ENCODE measurements at regions not wholly inside any gene's neighbourhood (a gene's known extent, or its start where the extent isn't known, plus 50 kb on each side); places are given as distances from the start of the nearest gene placed in this dataset.

DNA sequence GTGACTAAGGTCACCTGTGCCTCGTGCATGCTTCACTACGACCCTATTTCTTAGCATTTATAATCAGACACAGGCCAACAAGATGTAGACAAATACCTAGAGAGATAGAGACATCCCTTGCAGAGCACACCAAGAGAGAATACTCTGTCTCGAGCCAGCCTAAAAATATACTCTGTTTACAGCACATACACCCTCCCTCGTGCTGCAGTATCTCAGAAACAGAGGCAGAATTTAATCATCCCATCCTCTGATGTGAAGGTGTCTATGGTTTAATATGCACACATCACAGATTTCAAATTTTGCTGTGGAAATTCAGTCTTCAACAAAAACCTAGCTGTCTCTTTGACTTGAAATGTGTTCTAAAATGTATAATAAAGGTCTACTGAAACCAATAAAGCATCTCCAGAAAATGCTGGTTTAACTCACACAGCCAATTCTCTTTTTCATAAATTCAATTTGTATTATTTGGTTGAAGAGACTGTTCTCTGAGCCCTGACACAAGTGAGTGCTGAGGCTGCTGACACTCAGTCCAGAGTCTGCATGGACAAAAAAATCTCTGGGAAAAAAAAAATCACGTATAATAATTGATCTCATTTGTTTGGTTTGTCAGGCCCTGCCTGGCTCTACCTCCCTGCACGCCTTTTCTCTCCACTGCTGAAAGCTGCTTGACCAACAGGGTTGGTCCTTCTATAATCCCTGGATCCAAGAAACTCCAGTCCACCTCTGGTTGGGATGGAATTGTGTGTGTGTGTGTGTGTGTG is 142.0 kb upstream of the FSHR start:
- TF ChIP-seq, protein P1, sequence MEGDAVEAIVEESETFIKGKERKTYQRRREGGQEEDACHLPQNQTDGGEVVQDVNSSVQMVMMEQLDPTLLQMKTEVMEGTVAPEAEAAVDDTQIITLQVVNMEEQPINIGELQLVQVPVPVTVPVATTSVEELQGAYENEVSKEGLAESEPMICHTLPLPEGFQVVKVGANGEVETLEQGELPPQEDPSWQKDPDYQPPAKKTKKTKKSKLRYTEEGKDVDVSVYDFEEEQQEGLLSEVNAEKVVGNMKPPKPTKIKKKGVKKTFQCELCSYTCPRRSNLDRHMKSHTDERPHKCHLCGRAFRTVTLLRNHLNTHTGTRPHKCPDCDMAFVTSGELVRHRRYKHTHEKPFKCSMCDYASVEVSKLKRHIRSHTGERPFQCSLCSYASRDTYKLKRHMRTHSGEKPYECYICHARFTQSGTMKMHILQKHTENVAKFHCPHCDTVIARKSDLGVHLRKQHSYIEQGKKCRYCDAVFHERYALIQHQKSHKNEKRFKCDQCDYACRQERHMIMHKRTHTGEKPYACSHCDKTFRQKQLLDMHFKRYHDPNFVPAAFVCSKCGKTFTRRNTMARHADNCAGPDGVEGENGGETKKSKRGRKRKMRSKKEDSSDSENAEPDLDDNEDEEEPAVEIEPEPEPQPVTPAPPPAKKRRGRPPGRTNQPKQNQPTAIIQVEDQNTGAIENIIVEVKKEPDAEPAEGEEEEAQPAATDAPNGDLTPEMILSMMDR (IDR thresholded peaks at IDR 0.05): no peak
- no peak for TF ChIP-seq POLR2A (IDR thresholded peaks at IDR 0.05)

All from thyroid gland (tissue), 4 donors.